ENCODE measurements at regions not wholly inside any gene's neighbourhood (a gene's known extent, or its start where the extent isn't known, plus 50 kb on each side); places are given as distances from the start of the nearest gene placed in this dataset.

DNA sequence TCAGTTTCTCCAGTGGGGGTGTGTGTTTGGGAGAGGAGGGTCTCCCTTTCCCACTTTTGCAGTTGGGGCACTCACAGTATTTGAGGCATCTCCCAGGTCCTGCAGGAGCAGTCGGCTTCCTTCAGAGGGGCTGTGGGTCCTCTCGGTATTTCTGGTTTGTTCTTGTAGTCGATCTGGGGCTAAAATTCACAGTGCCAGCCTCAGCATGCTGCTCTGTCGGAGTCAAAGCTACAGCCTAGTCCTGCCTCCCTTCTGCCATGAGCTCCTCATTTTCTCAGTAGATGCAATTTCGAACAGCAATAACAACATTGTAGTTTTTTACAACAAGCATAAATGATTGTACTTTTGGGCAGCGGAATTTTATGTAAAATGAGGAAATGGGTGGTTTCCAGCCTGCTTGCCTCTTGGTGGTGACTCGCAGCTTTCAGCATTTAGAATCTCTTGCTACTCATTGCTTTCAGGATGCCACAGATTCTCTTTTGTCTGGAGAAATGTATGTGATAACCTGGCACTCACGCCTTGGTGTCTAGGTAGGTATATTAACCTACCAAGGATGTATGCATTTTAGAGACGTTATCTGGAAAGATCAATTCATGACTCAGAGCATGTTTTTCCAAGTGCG is 82.4 kb upstream of the C21orf91 start:
- DNase-seq (ENCODE audit: low read depth in 3 of 3): no peak

DNA sequence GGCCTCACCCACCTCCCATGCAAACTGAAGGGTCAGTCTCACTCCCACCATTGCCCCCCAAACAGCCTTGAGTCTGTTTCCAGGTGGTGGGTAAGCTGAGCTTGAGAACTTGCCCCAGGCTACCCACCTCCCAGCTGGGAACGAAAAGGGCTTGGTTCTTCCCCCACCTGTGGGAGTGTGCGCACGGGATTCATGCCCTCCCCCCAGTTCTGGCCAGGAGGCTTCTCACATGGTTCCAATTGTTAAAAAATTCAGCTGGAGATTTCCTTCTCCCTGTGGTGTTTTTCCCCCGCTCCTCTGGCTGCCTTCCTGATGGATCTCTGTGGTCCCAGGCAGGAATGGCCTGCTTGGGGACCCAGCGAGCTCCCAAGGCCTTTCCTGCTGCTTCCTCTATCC is 81.8 kb upstream of the C21orf91 start:
- DNase-seq (ENCODE audit: low read depth in 3 of 3): no peak

DNA sequence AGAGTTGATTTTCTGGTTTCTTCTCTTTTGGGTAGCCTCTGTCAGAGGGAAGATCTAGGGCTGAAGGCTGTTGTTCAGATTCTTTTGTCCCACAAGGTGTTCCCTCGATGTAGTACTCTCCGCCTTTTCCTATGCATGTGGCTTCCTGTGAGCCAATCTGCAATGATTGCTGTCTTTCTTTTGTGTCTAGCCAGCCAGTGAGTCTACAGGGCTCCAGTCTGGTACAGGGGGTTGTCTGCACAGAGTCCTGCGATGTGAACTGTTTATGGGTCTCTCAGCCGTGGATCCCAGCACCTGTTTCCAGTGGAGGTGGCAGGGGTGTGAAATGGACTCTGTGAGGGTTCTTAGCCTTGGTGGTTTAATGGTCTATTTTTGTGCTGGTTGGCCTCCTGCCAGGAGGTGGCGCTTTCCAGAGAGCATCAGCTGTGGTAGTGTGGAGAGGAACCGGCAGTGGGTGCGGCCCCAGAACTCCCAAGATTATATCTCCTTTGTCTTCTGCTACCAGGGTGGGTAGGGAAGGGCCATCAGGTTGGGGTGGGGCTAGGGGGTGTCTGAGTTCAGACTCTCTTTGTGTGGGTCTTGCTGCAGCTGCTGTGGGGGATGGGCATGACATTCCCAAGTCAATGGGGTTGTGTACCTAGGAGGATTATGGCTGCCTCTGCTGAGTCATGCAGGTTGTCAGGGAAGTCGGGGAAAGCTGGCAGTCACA is 81.3 kb upstream of the C21orf91 start:
- no peak for DNase-seq (ENCODE audit: low read depth in 3 of 3)

DNA sequence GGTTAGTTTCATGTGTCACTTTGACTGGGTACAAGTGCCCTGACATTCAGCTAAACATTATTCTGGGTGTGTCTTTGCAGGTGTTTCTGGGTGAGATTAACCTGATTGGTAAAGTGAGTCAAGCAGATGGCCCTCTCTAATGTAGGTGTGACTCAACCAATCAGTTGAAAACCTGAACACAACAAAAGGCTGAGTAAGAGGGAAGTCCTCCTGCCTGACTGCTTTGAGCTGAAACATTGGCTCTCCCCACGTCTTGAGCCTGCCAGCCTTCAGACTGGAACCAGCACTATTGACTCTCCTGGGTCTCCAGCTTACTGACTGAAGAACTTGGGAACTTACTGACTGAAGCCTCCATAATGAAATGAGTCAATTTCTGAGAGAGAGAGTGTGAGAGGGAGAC is 70.0 kb upstream of the C21orf91 start:
- DNase-seq (ENCODE audit: low read depth in 3 of 3): no peak

DNA sequence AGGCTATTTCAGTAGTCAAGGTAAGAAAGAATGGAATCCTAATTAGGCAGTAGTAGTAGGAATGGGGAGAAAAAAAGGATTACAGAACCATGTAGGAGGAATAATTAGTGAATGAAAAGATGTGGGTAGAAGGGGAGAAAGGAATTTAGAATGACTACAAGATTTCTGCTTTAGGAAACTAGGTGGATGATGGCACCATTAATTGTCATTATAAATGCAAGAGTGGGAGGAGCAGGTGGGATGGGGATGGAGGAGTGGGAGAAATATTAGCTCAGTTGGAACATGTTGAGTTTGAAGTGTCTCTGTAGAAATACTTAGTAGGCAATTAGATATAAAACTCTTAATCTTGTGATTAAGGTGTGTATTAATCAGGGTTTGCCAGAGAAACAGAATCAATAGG is 50.0 kb upstream of the C21orf91 start:
- no peak for DNase-seq (ENCODE audit: low read depth in 3 of 3)
